Endothelial cell of umbilical vein (primary cell): ENCODE measurements at regions not wholly inside any gene's neighbourhood (a gene's known extent, or its start where the extent isn't known, plus 50 kb on each side); places are given as distances from the start of the nearest gene placed in this dataset.

ENCODE experiments used
- BruUV-seq: library from RNA; stranded (reverse); fragments of 400-500 nt; replicated peaks from 2 replicates; lab custom pipeline; 2021; lab: Mats Ljungman, UMichigan
- CTCF ChIA-PET: fragments of 300-600, 350-600 bp; sonication (Branson Sonifier 250); formaldehyde crosslinking; loops from one replicate; lab custom pipeline; 2021; ENCODE audit warnings: antibody characterized with exemption, inconsistent platforms; lab: Charles Lee
- POLR2A ChIA-PET: fragments of 300-600, 350-600 bp; sonication (Branson Sonifier 250); formaldehyde crosslinking; loops from one replicate; lab custom pipeline; 2021; ENCODE audit warnings: antibody characterized with exemption, inconsistent platforms; lab: Charles Lee
- DNase-seq: peaks from one replicate; pipeline ENCODE4 v3.0.0-alpha.2; 2011; ENCODE audit warnings: low read depth, low spot score
- FAIRE-seq: peaks from 2 replicates; lab custom pipeline; 2011; peaks lifted over from hg19 to GRCh38; lab: Jason Lieb, UNC
- H2AFZ ChIP-seq: 2 replicates; pipeline ENCODE4 v1.6.0; 2012; ENCODE audit warnings: low read depth, low read length, control low read depth, inconsistent platforms
- H3K27ac ChIP-seq: 2 replicates; pipeline ENCODE4 v1.5.1; 2011; ENCODE audit warnings: low read depth, mild to moderate bottlenecking, control low read depth, low read length, moderate library complexity; ENCODE audit not compliant: insufficient read depth
- H3K27me3 ChIP-seq, 2 experiments: 2 replicates each; pipeline versions ENCODE4 v1.6.0 to v1.6.1; 2011; ENCODE audit warnings: low read length in 2 of 2, mixed read lengths in 1 of 2; ENCODE audit not compliant: control insufficient read depth in 2 of 2, insufficient read depth in 2 of 2
- H3K36me3 ChIP-seq, 2 experiments: 2 replicates in 1 of 2; 3 replicates in 1 of 2; pipeline ENCODE4 v1.5.1; 2011; ENCODE audit warnings: low read length in 2 of 2, mild to moderate bottlenecking in 1 of 2, moderate library complexity in 1 of 2; ENCODE audit not compliant: control insufficient read depth in 2 of 2, insufficient read depth in 2 of 2; ENCODE audit errors: extremely low read depth in 1 of 2
- H3K4me1 ChIP-seq: 3 replicates; pipeline ENCODE4 v1.5.1; 2011; ENCODE audit warnings: mild to moderate bottlenecking, low read length; ENCODE audit not compliant: control insufficient read depth, insufficient read depth; ENCODE audit errors: extremely low read depth
- H3K4me2 ChIP-seq: 2 replicates; pipeline ENCODE4 v1.6.1; 2011; ENCODE audit warnings: low read length, control low read depth, mixed read lengths; ENCODE audit not compliant: insufficient read depth
- H3K4me3 ChIP-seq, 3 experiments: fragments of 200-600 bp in 1 of 3; sonication (generic), shearing (Covaris generic) in 1 of 3; replicated peaks in 1 of 3; 2 replicates each; pipeline ENCODE4 v1.5.1; 2011 to 2016; ENCODE audit warnings: control low read depth in 3 of 3, low read length in 3 of 3, mild to moderate bottlenecking in 2 of 3, inconsistent platforms in 1 of 3, low read depth in 1 of 3, moderate library complexity in 1 of 3; ENCODE audit not compliant: insufficient read depth in 1 of 3
- H3K79me2 ChIP-seq: 2 replicates; pipeline ENCODE4 v1.6.0; 2012; ENCODE audit warnings: low read length, inconsistent platforms; ENCODE audit not compliant: control insufficient read depth, insufficient read depth
- H3K9ac ChIP-seq: replicated peaks from 2 replicates; pipeline ENCODE3; 2011; ENCODE audit warnings: low read length, control low read depth; ENCODE audit not compliant: insufficient read depth; ENCODE audit errors: extremely low read depth
- H3K9me1 ChIP-seq: replicated peaks from 3 replicates; pipeline ENCODE4 v1.6.0; 2011; ENCODE audit warnings: mild to moderate bottlenecking, low read length; ENCODE audit not compliant: control insufficient read depth, insufficient read depth; ENCODE audit errors: extremely low read depth
- H3K9me3 ChIP-seq: replicated peaks from 2 replicates; pipeline ENCODE4 v1.5.1; 2012; ENCODE audit warnings: low read length, inconsistent platforms; ENCODE audit not compliant: control insufficient read depth, insufficient read depth
- H4K20me1 ChIP-seq: replicated peaks from 2 replicates; pipeline ENCODE3; 2011; ENCODE audit warnings: mild to moderate bottlenecking, low read length; ENCODE audit not compliant: control insufficient read depth, insufficient read depth; ENCODE audit errors: extremely low read depth
- CTCF ChIP-seq, 2 donors: IDR thresholded peaks; 1 replicate in 1 of 2; 2 replicates in 1 of 2; pipeline ENCODE4 v1.5.1; 2011; ENCODE audit warnings: low read length in 2 of 2, mild to moderate bottlenecking in 2 of 2, moderate library complexity in 2 of 2, control low read depth in 1 of 2, inconsistent platforms in 1 of 2, low read depth in 1 of 2; ENCODE audit not compliant: insufficient read depth in 1 of 2; ENCODE audit errors: extremely low read depth in 1 of 2
- EZH2 ChIP-seq: IDR thresholded peaks from 2 replicates; pipeline ENCODE4 v1.6.1; 2012; ENCODE audit warnings: borderline replicate concordance, low read depth, mild to moderate bottlenecking, moderate library complexity, low read length, inconsistent platforms; ENCODE audit not compliant: severe bottlenecking
- FOS ChIP-seq: IDR thresholded peaks from 2 replicates; pipeline ENCODE4 v1.6.1; 2011; ENCODE audit warnings: mild to moderate bottlenecking, low read length, moderate library complexity, borderline replicate concordance; ENCODE audit not compliant: insufficient read depth
- GATA2 ChIP-seq: IDR thresholded peaks from 2 replicates; pipeline ENCODE4 v1.7.0; 2011; ENCODE audit warnings: low read depth, mild to moderate bottlenecking, moderate library complexity, mixed read lengths, low read length; ENCODE audit not compliant: insufficient read length, insufficient read depth
- JUN ChIP-seq: IDR thresholded peaks from 2 replicates; pipeline ENCODE4 v1.6.1; 2011; ENCODE audit warnings: borderline replicate concordance, low read depth; ENCODE audit not compliant: insufficient read length, insufficient read depth
- MAX ChIP-seq: IDR thresholded peaks from 2 replicates; pipeline ENCODE4 v1.6.1; 2011; ENCODE audit not compliant: insufficient read depth, insufficient read length
- MYC ChIP-seq: IDR thresholded peaks from one replicate; pipeline ENCODE4 v1.6.1; 2011; ENCODE audit warnings: mild to moderate bottlenecking, low read depth, low read length
- POLR2A ChIP-seq: IDR thresholded peaks from 2 replicates; pipeline ENCODE4 v1.6.1; 2012; ENCODE audit warnings: low read depth, mild to moderate bottlenecking, control low read depth, low read length
- POLR2AphosphoS5 ChIP-seq: IDR thresholded peaks from 2 replicates; pipeline ENCODE4 v1.6.1; 2012; ENCODE audit warnings: low read depth, mild to moderate bottlenecking, control low read depth, low read length, moderate library complexity; ENCODE audit not compliant: insufficient read depth
- dilution Hi-C: fragments of 300-500 bp; cut with MboI; formaldehyde crosslinking; loops from one replicate; pipeline ENCODE4 v1.15.0; 2019; ENCODE audit warnings: low sequenced_read_pairs; ENCODE audit not compliant: extremely low pct_ligation_motif_present
- intact Hi-C: fragments of 100-400 bp; cut with micrococcal nuclease; formaldehyde crosslinking; loops from one replicate; pipeline ENCODE4 v1.10.0; 2022

DNA sequence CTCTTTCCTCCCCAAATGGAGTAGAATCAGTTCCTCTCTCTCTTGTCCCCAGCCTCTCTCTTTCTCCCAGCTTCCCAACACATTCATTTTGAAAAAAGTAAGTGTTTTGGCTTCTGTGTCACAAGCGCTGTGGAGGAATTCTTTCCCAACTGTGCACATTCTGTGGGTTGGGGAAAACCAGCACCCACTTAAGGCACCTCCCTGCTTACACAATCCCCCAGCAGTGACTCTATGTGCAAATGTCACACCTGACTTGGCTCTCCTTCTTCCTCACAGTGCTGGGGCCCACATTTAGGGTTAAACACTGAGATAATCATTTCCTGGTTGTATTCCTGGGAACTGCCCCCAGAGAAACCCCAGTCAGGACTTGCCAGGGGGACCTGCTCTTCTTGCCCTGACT lies 358.1 kb upstream of the ZNF32 start:
- Histone ChIP-seq H2AFZ (no peak overlapping the region), H3K4me3 (no peak overlapping the region), H3K4me2 (no peak overlapping the region), H3K79me2 (no peaks in the 10 kb centered on the region), H3K4me1 (peaks cover 18% of the 10 kb centered on the region), H3K36me3 (no peaks in the 10 kb centered on the region), H3K27ac (no peak overlapping the region), H3K27me3 (no peaks in the 10 kb centered on the region), H3K9me3 (no peaks in the 10 kb centered on the region), H3K9me1 (no peaks in the 10 kb centered on the region), H4K20me1 (no peaks in the 10 kb centered on the region), H3K9ac (no peak overlapping the region)
- TF ChIP-seq EZH2 (no peak), MYC (no peak), CTCF (IDR thresholded peaks at IDR 0.05; ENCODE audit: extremely low read depth in 1 of 2, insufficient read depth in 1 of 2, low read depth in 1 of 2, low read length in 2 of 2) (no peak), GATA2 (no peak), FOS (no peak), POLR2A (no peak), POLR2AphosphoS5 (no peak), JUN (no peak), MAX (no peak)
- BruUV-seq = no TSS peak
- intact Hi-C loops (no loop called here), dilution Hi-C loops (no loop called here)
- ChIA-PET POLR2A (no interaction called here), CTCF (no interaction called here)
- FAIRE-seq (no peak), DNase-seq (no peak)
